ENCODE measurements at regions not wholly inside any gene's neighbourhood (a gene's known extent, or its start where the extent isn't known, plus 50 kb on each side); places are given as distances from the start of the nearest gene placed in this dataset.

DNA sequence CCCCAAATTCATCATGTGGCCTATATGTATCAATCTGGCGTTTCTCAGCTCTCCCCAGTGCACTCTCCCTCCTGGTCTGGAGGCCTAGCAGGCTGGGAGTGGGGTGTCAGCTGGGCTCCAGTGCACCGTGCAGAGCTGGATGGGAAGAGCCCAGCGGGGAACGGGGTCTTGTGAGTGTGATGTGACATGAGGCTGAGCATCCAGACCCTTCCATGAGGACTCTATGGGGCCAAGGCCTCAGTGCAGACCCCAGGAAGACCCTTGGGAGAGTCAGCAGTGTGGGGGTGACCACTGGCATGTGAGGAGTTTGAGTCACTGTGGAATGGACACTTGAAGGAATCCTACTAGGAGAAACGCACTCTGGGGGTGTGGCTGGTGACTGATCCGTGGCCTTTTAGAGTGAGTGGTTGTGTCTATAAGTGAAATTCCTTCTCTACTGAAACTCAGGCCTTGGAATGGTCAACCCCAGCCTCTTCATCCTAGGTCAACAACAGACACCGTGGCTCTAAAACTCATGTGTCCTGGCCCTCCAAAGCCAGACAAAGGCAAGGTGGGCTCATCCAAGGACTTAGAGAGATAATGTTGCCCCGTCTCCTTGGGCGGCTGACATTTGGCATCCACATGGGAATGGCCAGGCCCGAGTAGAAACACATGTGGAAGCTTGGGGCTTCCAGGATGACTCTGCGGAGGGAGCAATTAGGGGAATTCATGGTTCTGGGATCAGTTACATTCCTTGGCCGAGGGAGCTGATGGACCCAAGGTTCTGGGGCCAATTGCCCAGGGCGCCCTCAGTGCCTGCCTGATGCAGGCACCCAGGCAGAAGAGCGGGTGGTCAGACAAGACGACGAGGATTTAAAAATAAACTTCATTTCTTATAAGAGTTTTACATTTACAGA lies 156.0 kb upstream of the TWIST2 start:
- DNase-seq = no peak

DNA sequence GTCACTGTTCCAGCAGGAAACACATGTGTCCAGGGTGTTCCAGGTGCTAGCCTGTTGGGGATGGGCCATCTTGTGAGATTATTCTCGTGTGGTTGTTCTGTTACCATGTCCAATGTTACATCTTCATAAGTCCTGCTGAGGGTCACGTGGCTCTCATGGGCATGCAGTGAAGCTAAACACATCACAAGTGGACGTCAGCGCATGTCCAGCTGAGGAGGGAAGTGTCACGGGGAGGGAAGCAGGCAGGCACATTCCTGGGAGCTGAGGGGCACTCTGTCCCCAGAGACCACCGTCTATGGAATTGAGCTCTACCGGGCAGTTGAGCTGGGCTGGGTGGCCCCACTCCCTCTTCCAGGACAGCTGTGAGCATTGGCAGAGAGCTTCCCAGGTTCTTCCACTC lies 155.3 kb upstream of the TWIST2 start:
- DNase-seq = no peak

DNA sequence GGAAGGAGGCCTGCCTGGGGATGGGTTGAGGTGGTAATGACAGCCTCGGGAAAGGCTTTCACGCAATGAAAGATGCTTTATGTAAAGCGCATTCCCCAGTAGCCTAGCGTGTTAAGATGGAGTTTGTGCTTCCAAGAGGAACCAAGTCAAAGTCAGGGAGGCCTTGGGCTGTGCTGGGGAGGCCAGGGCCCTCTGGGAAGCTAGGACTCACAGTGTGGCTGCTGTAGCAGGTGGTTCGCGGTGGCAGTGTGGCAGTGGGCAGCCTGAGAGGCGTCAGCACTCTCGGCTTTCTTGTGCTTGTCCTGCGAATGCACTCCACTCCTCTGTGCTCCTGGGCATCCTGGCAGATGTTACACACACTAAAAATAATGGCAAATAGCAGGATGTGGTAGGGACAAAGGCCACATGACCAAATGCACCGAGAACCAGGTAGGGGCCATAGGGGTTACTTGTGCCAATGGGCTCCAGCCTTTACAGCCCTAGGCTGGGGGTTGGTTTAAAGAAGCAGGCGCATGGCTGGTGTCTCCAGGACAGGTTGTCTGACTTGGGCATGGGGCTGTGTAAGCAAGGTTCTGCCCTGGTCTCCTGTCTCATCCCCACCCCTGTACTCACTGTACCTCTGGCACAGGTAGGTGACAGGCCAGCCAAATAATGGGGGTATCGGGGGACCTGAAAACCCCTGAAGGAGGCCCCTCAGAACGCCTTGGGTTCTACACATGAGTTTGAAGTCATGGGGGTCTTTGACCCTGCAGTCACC lies 154.4 kb upstream of the TWIST2 start:
- no peak for DNase-seq

DNA sequence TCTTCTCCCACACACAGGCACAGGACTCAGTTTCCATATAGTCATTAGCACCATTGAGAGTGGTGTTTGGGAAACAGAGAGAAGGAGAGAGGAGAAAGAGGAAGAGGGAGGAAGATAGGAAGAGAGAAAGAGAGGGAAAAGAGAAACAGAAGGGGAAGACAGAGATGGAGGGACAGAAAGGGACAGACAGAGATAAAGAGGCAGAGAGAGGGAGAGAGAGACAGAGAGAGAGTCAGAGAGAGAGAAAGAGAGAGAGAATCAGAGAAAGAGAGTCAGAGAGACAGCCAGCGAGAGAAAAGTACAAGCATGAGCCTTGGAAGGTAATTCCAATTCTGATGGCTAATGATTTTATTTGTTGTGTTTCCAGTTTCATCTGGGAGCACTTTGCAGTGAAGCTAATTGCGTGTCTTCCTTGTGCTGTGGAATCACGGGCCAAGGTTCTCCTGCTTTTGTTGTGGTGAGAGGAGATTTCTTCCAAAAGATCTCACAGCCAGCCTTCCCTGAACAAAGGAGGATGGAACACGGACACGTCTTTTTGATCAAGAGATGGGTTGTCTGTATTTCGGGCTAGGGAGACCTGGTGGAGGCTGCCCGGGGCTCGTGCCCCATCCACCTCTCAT lies 153.6 kb upstream of the TWIST2 start:
- DNase-seq = no peak

DNA sequence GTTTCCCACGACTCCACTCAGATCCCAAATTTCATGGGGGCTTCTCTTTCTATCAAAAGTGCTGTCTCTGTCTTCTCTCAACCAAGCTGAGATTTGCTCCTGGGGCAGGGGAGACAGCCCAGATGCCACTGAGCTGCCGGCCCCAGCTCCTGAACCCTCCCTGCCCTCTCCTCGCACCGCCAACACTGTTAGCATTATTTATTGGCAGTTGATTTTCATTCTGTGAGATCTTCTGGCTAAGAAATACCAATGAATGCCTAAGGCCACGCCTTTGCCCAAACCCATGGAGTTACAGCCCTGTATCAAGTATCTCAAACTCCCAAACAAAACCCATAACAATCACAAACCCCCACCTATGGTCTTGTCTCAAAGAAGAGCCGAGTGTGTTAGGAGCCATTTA lies 153.0 kb upstream of the TWIST2 start:
- no peak for DNase-seq

DNA sequence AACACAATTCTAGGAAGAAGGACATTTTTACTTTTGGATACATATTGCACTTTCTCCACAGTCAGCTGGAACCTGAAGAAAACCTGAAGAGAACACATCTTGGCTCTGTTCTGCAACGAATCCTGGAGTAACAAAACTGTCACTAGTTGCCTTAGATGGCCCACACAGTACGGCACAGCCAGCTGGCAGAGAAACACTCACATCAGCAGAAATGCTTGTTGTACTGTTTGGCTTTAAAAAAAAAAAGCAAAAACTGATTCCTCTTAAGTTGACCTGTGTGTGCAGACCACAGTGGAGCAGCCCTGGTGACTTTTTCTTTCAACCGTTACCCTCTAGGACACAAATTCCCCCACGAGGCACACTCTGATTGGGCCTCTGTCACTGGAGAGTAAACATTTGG lies 152.3 kb upstream of the TWIST2 start:
- DNase-seq = peak; percentile 41

DNA sequence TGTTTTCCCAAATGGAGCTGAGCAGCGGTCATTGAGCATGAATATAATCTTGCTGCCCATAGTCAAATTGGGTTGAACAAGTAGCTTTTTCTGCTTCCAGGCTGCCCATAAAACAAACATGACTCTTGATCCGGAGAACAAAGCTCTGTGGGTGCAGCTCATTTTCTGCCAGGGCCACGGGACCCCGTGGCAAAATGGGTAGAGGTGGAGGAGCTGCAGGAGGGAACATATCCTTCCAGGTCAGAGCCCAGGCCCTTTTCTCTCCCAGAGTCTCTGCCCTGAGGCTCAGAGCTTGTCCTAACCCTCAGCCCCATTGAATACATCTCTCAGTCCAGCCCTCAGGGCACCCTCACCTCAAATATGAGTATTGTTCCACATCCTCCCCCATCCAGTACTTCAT lies 151.6 kb upstream of the TWIST2 start:
- DNase-seq = no peak

DNA sequence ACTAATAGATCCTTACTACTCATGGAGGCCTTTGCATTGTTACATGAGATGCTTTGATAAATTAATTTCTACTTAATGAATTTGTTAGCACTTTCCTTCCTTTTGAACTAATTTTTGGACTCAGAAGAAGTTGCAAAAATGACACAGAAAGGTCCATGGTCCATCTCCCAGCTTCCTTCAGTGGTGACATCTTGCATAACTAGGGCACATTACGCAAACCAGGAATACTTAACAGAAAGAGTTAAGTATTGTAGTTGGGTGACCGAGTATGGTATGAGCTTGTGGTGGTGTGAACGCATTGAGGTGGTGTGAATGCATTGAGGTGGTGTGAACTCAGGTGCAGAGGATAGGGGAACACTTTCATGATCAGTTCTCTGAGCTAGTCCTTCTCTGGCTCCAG lies 151.1 kb upstream of the TWIST2 start:
- DNase-seq = no peak

DNA sequence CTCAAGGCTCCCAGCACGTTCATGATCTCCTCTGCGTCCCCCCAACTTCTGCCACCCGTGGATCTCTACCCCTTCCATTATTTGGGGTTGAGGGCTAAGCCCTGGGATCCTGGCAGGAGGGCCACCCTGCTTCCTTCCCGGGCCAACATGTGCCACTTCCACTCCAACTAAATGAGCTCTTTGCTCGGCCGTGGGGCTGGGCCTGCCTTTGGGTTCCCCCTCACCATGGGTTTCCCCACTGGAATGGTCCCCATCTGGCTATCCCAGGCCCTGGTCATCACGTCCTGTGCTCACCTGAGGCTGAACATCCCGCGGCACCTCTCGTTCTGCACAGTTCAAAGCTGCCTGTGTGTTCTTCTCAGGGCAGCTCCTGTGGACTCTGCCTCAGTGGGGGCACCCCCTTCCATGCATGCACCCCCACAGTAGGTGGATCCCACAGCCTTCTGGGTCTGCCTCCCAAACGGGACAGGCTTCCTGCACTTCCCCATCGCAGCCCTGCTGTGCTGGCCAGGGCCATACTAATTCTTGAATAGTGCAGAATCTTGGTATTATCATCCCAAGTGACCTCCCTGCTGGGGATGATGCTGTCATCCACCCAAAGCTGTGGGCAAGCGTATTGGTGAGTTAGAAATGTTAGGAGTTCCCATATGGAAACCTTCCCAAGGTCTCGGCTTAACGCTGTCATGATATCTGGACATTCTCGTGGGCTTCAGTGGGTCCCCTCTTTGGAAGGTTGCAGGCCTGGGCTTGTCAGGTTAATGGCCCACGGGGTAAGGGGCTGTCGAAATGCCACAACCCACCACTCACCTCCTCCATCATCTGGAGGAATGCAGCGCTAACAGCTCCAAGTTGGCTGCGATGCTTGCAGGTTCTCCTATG lies 150.5 kb upstream of the TWIST2 start:
- DNase-seq = no peak

DNA sequence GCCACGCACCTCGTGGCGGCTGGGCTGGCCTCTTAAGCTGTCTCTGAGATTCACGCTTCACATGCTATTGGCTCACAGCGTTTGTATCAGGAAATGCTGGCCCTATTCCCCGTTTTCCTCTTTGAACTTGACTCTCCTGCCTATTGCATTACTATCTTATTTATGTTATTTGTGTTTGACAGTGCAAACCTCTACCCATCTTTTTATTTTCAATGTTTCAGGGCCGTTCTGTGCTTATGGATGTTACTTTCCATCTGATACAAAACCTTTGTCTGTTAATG lies 149.9 kb upstream of the TWIST2 start:
- no peak for DNase-seq

DNA sequence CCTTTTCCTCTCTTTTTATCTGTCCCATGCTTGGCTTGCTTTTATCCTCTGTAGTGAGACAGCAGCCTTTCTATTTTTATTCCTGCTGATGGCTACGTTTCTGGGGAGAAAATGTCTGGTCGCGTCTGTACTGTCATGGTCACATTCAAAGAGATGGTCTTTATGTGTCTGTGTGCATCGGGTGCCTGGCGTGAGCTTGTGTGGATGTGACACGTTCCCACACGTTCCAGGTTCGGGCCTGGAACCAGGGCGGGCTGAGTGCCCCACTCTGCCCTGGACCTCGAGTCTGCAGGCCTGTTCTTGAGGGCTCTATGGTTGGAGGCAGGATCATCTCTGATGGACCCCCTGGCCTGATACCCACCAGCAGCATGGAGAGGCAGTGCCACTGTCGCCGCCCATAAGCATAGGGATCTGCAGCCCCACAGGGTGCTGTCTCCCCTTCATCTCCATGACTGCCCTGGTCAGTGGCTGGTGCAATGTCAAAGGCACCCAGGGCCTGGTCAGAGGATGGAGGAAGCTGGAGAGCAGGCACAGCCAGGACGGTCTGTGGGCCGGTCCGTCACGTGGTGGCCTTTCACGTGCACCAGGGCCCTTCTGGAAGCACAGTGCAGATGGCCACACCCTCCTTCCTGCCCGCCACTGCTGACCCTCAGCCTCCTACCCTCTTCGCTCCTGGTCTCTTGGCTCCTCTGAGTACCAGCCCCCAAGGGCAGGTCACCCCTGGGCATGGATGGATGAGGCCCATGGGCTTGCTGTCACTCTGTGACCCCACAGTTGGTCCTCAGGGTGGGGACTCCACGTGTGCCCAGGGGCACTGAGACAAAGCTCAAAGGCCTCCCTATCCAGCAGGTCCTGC lies 149.2 kb upstream of the TWIST2 start:
- DNase-seq = no peak

DNA sequence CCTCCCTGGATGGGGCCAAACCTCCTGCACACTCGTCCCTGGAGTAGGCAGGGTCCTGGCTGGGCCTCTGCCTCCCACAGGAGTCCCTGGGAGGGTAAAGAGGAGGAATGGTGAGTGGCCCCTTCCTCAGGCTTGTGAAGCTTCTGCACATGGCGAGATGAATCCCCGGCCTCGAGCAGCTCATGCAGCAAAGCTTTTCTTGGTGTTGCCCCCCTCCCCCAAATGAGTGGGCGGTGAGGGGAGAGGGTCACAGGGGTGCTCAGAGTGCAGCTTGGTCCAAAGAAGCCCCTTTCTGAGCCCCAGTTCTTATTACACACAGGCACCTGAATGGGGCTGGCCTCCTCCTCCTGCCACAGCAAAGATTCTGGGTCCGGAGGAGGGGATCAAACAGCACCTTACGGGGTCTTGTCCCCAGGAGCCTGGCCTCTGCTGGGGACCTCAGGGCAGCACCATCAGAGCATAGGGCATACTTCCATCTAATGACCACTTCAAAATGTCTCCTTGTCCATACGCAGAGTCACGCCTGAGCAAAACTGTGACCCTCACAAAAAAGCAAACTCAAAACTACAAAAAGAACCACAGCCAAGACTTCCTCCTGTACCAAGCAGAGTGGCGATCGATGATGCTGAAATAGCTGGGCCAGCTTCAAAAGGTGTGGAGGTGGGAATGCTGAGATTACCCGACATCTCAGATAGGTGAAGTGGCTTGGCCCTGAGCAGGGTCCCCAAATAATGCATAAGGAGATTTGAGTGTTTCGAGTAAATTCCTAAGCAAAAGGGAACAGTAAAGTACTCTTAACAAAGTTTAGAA lies 148.4 kb upstream of the TWIST2 start:
- DNase-seq = no peak

DNA sequence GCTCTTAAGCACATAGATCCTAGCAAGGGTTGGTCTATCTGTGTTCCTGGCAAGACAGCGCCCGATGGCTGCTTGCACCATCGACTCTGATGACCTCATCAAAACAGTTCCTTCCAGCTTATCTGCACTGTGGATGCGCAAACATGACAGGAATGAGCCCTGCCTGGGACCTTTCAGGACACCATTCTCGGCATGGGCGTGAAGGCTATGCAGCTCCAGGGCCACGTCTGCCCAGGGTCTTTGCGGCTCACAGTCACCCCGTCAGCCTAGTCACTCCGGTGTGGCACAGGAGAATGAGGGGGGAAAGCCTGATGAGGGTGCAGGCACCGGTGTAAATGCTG lies 147.8 kb upstream of the TWIST2 start:
- no peak for DNase-seq

DNA sequence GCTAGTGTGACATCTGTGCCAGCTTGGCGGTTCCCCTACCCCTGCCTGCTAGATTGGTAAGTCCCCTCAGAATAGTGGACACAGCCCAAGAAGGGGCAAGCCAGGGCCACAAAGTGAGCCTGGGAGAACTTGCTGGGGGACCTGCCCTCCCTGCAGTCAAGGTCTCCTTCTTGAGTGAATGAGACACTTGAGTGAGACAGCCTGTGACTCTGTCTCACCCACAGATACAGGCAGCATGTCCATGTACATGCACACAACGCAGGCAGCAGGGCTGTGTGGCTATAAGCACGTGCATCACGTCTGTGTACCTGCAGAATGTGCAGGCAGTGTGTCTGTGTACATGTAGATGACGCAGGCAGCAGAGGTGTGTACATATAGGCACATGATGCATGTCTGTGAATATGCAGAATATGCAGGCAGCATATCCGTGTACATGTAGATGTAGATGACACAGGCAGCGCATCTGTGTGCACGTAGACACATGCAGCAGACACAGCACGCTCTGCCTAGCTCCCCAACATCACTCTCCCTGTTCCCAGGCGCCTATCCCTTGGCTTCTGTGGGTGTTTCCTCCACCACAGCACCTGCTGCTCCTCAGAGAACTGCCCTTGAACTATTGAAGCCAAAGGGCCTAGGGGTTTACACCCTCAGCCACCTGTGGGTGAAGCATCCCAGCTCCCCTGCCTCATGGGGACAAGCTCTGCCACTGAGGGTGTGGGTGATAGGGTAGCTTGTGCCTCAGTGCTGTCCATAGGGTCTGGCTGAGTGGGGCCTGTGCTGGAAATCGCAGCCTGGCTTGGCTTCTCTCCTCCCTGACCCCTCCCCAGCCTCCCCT lies 147.2 kb upstream of the TWIST2 start:
- DNase-seq = no peak

DNA sequence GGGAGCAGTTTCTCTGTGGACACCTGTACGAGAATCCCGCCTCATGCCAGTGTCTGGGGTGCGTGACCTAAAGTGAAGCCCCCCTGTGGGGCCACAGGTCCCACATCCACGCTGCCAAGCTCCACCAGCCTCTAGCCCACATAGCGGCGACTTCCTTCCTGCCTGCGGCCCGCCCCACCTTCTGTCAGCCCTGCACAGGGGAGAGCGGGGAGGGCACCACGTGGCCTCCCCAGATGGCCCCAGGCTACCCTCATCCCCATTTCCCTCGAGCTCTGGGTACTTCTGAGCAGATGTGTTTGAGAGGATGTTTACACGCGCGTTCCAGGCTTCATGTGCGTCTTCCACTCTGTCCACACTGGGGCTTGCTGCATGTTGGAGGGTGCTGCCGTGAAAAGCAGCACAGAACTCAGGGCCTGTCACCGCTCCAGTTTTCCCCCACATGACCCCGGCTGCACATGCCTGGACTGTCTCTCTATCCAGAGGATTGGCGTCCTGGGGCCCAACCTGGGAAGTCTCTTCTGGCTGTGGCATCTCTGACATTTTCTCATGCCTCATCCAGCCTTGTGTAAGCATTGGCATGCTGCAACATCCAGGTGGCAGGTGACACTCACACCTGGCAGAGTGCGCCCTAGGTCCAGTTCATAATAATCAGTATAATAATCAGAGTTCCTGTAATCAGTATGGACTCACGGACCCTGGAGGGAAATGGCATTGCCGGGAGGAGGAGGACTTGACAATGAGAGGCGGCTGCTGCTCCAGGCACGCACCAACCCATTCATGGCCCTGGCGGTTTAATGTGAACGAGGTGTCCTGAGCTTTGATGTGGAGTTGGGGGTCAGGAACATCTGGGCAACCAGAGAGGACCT lies 146.3 kb upstream of the TWIST2 start:
- no peak for DNase-seq

DNA sequence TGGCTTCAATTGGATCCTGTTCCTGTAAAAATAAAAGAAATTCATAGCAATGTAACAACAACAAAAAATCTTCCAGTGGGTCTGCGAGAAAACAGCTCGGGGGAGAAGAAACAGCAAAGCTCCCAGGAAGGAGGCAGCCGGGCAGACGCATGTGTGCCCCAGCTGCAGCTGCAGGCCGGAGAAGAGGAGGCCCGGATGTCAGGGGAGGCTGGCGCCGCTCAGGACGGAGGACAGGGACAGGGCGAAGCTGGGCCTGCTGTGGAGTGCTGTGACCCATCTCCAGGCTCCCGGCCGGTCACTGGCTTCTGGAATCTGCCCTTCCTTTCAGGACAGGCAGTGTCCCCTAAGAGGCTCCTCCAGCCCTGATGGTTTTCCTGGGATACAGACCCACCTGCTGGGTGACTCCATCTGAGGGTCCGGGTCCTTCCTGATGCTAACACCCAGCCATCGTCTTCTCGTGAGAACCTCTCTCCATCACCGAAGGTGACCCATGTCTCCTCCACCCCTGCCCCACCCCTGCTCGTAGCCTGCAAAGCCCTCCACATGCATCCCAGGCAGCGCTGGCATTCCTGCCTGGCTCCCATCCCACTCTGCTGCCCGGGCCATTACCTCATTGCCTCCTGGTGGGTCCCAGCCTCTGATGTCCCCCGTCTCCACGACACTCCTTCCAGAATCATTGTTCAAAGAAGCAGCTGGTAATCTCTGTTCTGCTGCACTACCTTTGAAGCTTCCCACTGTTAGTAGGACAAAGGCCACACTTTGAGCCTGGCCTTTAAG lies 145.4 kb upstream of the TWIST2 start:
- DNase-seq = no peak

DNA sequence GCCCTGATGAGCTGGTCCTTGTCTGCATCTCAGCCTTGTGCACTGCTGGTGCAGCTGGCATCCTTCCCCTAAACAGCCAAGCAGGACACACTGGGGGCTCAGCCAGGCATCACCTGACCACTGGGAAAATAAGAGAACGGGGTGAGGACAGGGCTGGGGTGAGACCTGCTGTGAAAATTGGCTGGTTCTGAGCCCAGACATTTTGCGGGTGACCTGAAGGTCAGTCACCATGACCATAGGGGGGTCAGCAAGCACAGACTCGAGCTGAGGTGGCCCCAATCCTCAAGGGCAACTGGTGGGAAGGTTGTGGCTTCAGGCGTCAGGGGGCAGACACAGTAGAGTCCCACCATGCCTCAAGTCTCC lies 144.9 kb upstream of the TWIST2 start:
- no peak for DNase-seq

DNA sequence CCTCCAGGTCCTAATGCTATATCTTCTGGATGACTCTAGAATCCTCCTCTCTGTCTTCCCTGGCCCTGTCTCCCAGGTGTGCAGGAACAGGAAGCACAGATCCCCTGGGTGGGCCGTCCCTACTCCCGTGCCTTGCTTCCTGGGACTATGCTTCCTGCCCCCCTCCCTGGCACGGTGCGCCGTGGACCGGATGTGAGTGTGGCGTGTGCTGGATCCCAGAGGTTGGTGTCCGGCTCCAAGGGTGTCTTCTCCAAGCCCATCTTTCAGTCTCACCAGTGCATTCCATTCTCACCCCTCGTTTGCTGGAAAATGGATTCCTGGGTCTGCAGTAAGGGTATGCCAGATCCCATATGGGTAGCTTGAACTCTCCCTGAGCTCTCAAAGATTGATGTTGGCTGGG lies 144.4 kb upstream of the TWIST2 start:
- no peak for DNase-seq
